ENCODE measurements at regions not wholly inside any gene's neighbourhood (a gene's known extent, or its start where the extent isn't known, plus 50 kb on each side); places are given as distances from the start of the nearest gene placed in this dataset.
"Not testable (repeated sequence)": the region's sequence is repeated elsewhere in the genome, so short reads cannot be mapped to it uniquely, and the experiment has no call there.

DNA sequence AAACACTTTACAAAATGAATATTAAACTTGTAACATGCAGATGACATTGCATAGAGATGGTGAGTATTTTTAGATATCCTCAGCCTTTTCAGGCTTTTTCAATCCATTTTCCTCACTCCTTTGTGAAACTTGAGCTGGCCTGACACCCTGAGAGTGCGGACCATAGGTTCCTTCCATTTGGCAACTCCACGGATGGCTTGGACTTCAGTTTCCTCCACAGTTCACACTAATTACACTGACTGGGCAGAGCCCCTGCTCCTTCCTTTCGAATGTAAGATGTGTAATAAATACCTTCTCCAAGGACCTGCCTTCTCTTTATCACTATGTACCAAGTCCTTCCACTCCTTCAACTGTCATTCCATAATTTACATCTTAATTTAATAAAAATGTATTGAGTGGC is 141.7 kb upstream of the LRIG1 start:
- peaks cover 17% of the 10 kb centered on the region for H3K4me1 ChIP-seq
- H3K4me3 Mint-ChIP-seq, result no peak overlapping the region
- peaks cover 22% of the 10 kb centered on the region for H3F3A ChIP-seq (ENCODE audit: low read depth)
- peak overlapping the region; percentile 45 for H2AFZ ChIP-seq (replicated peaks)
- H3K9me3 ChIP-seq (ENCODE audit: low read depth), result no peaks in the 10 kb centered on the region
- peaks cover 11% of the 10 kb centered on the region for H3K9me3 Mint-ChIP-seq
- H3K27me3 Mint-ChIP-seq (ENCODE audit: insufficient read depth, low read depth), result no peaks in the 10 kb centered on the region
- no peaks in the 10 kb centered on the region for H3K79me2 ChIP-seq (ENCODE audit: low read depth)
- H3K4me1 Mint-ChIP-seq, result peaks cover 11% of the 10 kb centered on the region
- no peak overlapping the region for H3K27ac ChIP-seq
- no peak overlapping the region for H3K4me3 ChIP-seq
- H3K27me3 ChIP-seq, result no peaks in the 10 kb centered on the region
- no peak overlapping the region for H3K27ac Mint-ChIP-seq
- no peaks in the 10 kb centered on the region for H4K20me1 ChIP-seq (ENCODE audit: low read depth)
- TF ChIP-seq EZH2phosphoT487 (IDR thresholded peaks at IDR 0.05) (no peak), CTCF (IDR thresholded peaks at IDR 0.05) (no peak), EZH2 (IDR thresholded peaks at IDR 0.05) (no peak)
- no peak overlapping the region for H3K4me2 ChIP-seq
- no peaks in the 10 kb centered on the region for H3K36me3 ChIP-seq
- no peak for DNase-seq (ENCODE audit: low spot score)
- no peak overlapping the region for H3K9ac ChIP-seq
- no peaks in the 10 kb centered on the region for H3K36me3 Mint-ChIP-seq

DNA sequence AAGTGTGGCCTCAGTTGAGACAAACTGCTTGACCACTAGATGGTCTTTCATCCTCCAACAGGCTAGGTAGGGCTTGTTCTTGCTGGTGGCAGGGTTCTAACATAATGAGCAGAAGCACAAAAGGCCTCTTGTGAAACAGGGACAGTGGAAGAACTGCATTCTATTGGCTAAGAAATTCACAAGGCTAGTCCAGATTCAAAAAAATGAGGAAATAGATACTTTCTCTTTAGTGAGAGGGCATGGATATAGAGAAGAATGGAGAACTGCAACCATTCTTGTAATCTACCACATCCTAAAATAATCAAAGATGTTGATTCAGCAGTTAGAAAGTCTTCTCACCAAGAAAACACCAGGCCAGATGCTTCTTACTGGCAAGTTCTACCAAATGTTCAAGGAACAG is 143.7 kb upstream of the LRIG1 start:
- H3K4me1 Mint-ChIP-seq, result peaks cover 9% of the 10 kb centered on the region
- Histone ChIP-seq H3K36me3 (no peaks in the 10 kb centered on the region), H3F3A (ENCODE audit: low read depth) (peaks cover 15% of the 10 kb centered on the region), H3K4me1 (peaks cover 9% of the 10 kb centered on the region), H3K27me3 (no peaks in the 10 kb centered on the region), H3K4me2 (no peak overlapping the region), H3K9ac (no peak overlapping the region), H2AFZ (replicated peaks) (peak overlapping the region; percentile 45), H3K9me3 (ENCODE audit: low read depth) (no peaks in the 10 kb centered on the region), H3K79me2 (ENCODE audit: low read depth) (no peaks in the 10 kb centered on the region), H3K27ac (no peak overlapping the region), H4K20me1 (ENCODE audit: low read depth) (no peaks in the 10 kb centered on the region), H3K4me3 (no peak overlapping the region)
- no peak for TF ChIP-seq EZH2phosphoT487 (IDR thresholded peaks at IDR 0.05)
- no peak for TF ChIP-seq CTCF (IDR thresholded peaks at IDR 0.05)
- no peak for TF ChIP-seq EZH2 (IDR thresholded peaks at IDR 0.05)
- no peak overlapping the region for H3K27ac Mint-ChIP-seq
- no peak for DNase-seq (ENCODE audit: low spot score)
- no peak overlapping the region for H3K4me3 Mint-ChIP-seq
- H3K27me3 Mint-ChIP-seq (ENCODE audit: insufficient read depth, low read depth), result no peaks in the 10 kb centered on the region
- H3K36me3 Mint-ChIP-seq, result no peaks in the 10 kb centered on the region
- H3K9me3 Mint-ChIP-seq, result peaks cover 11% of the 10 kb centered on the region

GRCh38 chr3:66648975-66649374 is 148.2 kb upstream of the LRIG1 start:
- Histone ChIP-seq H3K9me3 (ENCODE audit: low read depth) (no peaks in the 10 kb centered on the region), H3K9ac (no peak overlapping the region), H3K27ac (no peak overlapping the region), H4K20me1 (ENCODE audit: low read depth) (no peaks in the 10 kb centered on the region), H2AFZ (replicated peaks) (no peak overlapping the region), H3K36me3 (no peaks in the 10 kb centered on the region), H3K4me2 (no peak overlapping the region), H3K79me2 (ENCODE audit: low read depth) (no peaks in the 10 kb centered on the region), H3F3A (ENCODE audit: low read depth) (peaks cover 8% of the 10 kb centered on the region), H3K27me3 (no peaks in the 10 kb centered on the region), H3K4me1 (no peaks in the 10 kb centered on the region), H3K4me3 (no peak overlapping the region)
- Mint-ChIP-seq H3K36me3 (peaks cover 2% of the 10 kb centered on the region), H3K27ac (no peak overlapping the region), H3K4me3 (no peak overlapping the region), H3K4me1 (peaks cover 5% of the 10 kb centered on the region), H3K27me3 (ENCODE audit: insufficient read depth, low read depth) (no peaks in the 10 kb centered on the region), H3K9me3 (peaks cover 14% of the 10 kb centered on the region)
- no peak for TF ChIP-seq CTCF (IDR thresholded peaks at IDR 0.05)
- no peak for TF ChIP-seq EZH2phosphoT487 (IDR thresholded peaks at IDR 0.05)
- TF ChIP-seq EZH2 (IDR thresholded peaks at IDR 0.05), result no peak
- DNase-seq (ENCODE audit: low spot score), result no peak

- H3K36me3 Mint-ChIP-seq; H4K20me1 ChIP-seq (ENCODE audit: low read depth); H3K4me3 ChIP-seq; H3K27me3 Mint-ChIP-seq (ENCODE audit: insufficient read depth, low read depth); H3K4me2 ChIP-seq; H3K36me3 ChIP-seq; DNase-seq (ENCODE audit: low spot score); H3K79me2 ChIP-seq (ENCODE audit: low read depth); H3K9ac ChIP-seq; H3K9me3 ChIP-seq (ENCODE audit: low read depth); H2AFZ ChIP-seq (replicated peaks); H3K27ac ChIP-seq; H3K9me3 Mint-ChIP-seq; H3K4me3 Mint-ChIP-seq; H3F3A ChIP-seq (ENCODE audit: low read depth); H3K27ac Mint-ChIP-seq; H3K27me3 ChIP-seq: not testable (repeated sequence)
- H3K4me1 Mint-ChIP-seq, result peaks cover 27% of the 10 kb centered on the region
- peaks cover 17% of the 10 kb centered on the region for H3K4me1 ChIP-seq
Observed at GRCh38 chr3:66651520-66651919, 150.7 kb upstream of the LRIG1 start.

DNA sequence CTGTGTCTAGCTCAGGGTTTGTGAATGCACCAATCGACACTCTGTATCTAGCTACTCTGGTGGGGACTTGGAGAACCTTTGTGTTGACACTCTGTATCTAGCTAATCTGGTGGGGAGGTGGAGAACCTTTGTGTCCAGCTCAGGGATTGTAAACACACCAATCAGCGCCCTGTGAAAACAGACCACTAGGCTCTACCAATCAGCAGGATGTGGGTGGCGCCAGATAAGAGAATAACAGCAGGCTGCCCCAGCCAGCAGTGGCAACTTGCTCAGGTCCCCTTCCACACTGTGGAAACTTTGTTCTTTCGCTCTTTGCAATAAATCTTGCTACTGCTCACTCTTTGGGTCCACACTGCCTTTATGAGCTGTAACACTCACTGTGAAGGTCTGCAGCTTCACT is 151.3 kb upstream of the LRIG1 start:
- H3K9me3 Mint-ChIP-seq; H3K4me3 ChIP-seq; DNase-seq (ENCODE audit: low spot score); H3K9me3 ChIP-seq (ENCODE audit: low read depth); H3K4me2 ChIP-seq; H3K4me3 Mint-ChIP-seq; H3K27me3 ChIP-seq; H3K27ac ChIP-seq; H3K79me2 ChIP-seq (ENCODE audit: low read depth); H4K20me1 ChIP-seq (ENCODE audit: low read depth); H3K36me3 Mint-ChIP-seq; H3K9ac ChIP-seq; H3F3A ChIP-seq (ENCODE audit: low read depth); H3K27me3 Mint-ChIP-seq (ENCODE audit: insufficient read depth, low read depth); H2AFZ ChIP-seq (replicated peaks); H3K36me3 ChIP-seq: not testable (repeated sequence)
- peaks cover 20% of the 10 kb centered on the region for H3K4me1 ChIP-seq
- peaks cover 33% of the 10 kb centered on the region for H3K4me1 Mint-ChIP-seq
- H3K27ac Mint-ChIP-seq, result peak overlapping the region; percentile 84

Measured in neural progenitor cell (in vitro differentiated cells).